Astrocyte (in vitro differentiated cells and primary cell): ENCODE measurements at regions not wholly inside any gene's neighbourhood (a gene's known extent, or its start where the extent isn't known, plus 50 kb on each side); places are given as distances from the start of the nearest gene placed in this dataset.

Source experiments
- DNase-seq: peaks from one replicate; pipeline ENCODE4 v3.0.0-alpha.2; 2010; ENCODE audit warnings: low read depth
- FAIRE-seq: peaks from 2 replicates; lab custom pipeline; 2011; peaks lifted over from hg19 to GRCh38; lab: Jason Lieb, UNC
- H2AFZ ChIP-seq: 2 replicates; pipeline ENCODE4 v1.6.0; 2012; ENCODE audit warnings: low read depth, low read length, inconsistent platforms
- H3K27ac ChIP-seq: 2 replicates; pipeline ENCODE4 v1.5.1; 2011; ENCODE audit warnings: low read depth, low read length, inconsistent platforms
- H3K27me3 ChIP-seq: 2 replicates; pipeline ENCODE4 v1.6.0; 2011; ENCODE audit warnings: low read length, inconsistent platforms; ENCODE audit not compliant: insufficient read depth
- H3K36me3 ChIP-seq: 2 replicates; pipeline ENCODE4 v1.5.1; 2011; ENCODE audit warnings: low read length, inconsistent platforms; ENCODE audit not compliant: insufficient read depth
- H3K4me1 ChIP-seq: 2 replicates; pipeline ENCODE4 v1.5.1; 2011; ENCODE audit warnings: low read length, inconsistent platforms; ENCODE audit not compliant: insufficient read depth
- H3K4me2 ChIP-seq: 2 replicates; pipeline ENCODE4 v1.6.0; 2012; ENCODE audit warnings: low read length, inconsistent platforms
- H3K4me3 ChIP-seq: 2 replicates; pipeline ENCODE4 v1.5.1; 2011; ENCODE audit warnings: low read depth, mild to moderate bottlenecking, low read length, inconsistent platforms; ENCODE audit not compliant: insufficient read depth
- H3K79me2 ChIP-seq: 2 replicates; pipeline ENCODE4 v1.6.0; 2012; ENCODE audit warnings: mild to moderate bottlenecking, low read length, inconsistent platforms; ENCODE audit not compliant: insufficient read depth
- H3K9ac ChIP-seq: 2 replicates; pipeline ENCODE4 v1.6.0; 2012; ENCODE audit warnings: mild to moderate bottlenecking, low read length, inconsistent platforms
- H3K9me3 ChIP-seq: 2 replicates; pipeline ENCODE4 v1.5.1; 2012; ENCODE audit warnings: low read depth, mild to moderate bottlenecking, low read length, inconsistent platforms; ENCODE audit not compliant: insufficient read depth
- H4K20me1 ChIP-seq: 2 replicates; pipeline ENCODE4 v1.6.0; 2012; ENCODE audit warnings: low read length, inconsistent platforms; ENCODE audit not compliant: insufficient read depth
- H3K27ac Mint-ChIP-seq: one replicate; pipeline ENCODE4 v1.8.0; 2021; ENCODE audit warnings: mild to moderate bottlenecking, mixed read lengths; ENCODE audit not compliant: unreplicated experiment
- H3K27me3 Mint-ChIP-seq: one replicate; pipeline ENCODE4 v1.8.0; 2021; ENCODE audit warnings: low read depth, mixed read lengths; ENCODE audit not compliant: unreplicated experiment
- H3K36me3 Mint-ChIP-seq: one replicate; pipeline ENCODE4 v1.8.0; 2021; ENCODE audit warnings: low read depth, mixed read lengths; ENCODE audit not compliant: unreplicated experiment
- H3K4me1 Mint-ChIP-seq: one replicate; pipeline ENCODE4 v1.8.0; 2021; ENCODE audit warnings: low read depth, mixed read lengths; ENCODE audit not compliant: unreplicated experiment
- H3K4me3 Mint-ChIP-seq: one replicate; pipeline ENCODE4 v1.8.0; 2021; ENCODE audit warnings: mild to moderate bottlenecking, moderate library complexity, mixed read lengths; ENCODE audit not compliant: unreplicated experiment
- H3K9me3 Mint-ChIP-seq: one replicate; pipeline ENCODE4 v1.8.0; 2021; ENCODE audit warnings: mild to moderate bottlenecking, mixed read lengths; ENCODE audit not compliant: unreplicated experiment
- CTCF ChIP-seq: IDR thresholded peaks from 2 replicates; pipeline ENCODE4 v1.5.1; 2011; ENCODE audit warnings: low read depth, mild to moderate bottlenecking, inconsistent platforms, low read length, moderate library complexity; ENCODE audit not compliant: insufficient read depth
- EZH2 ChIP-seq: IDR thresholded peaks from 2 replicates; pipeline ENCODE4 v1.6.1; 2012; ENCODE audit warnings: mild to moderate bottlenecking, low read length, inconsistent platforms; ENCODE audit not compliant: insufficient read depth

GRCh38 chr5:68587171-68587570, 371.6 kb downstream of the PIK3R1 start:
- Histone ChIP-seq H3K4me2 (no peak overlapping the region), H3K79me2 (no peaks in the 10 kb centered on the region), H3K9me3 (no peaks in the 10 kb centered on the region), H3K9ac (no peak overlapping the region), H2AFZ (no peak overlapping the region), H3K4me1 (no peaks in the 10 kb centered on the region), H3K36me3 (no peaks in the 10 kb centered on the region), H3K4me3 (no peak overlapping the region), H3K27ac (no peak overlapping the region), H3K27me3 (no peaks in the 10 kb centered on the region), H4K20me1 (no peaks in the 10 kb centered on the region)
- H3K27me3 Mint-ChIP-seq: no peaks in the 10 kb centered on the region
- TF ChIP-seq EZH2: no peak
- TF ChIP-seq CTCF: no peak
- FAIRE-seq (no peak), DNase-seq (no peak)
- H3K36me3 Mint-ChIP-seq: no peaks in the 10 kb centered on the region
- no peak overlapping the region for H3K27ac Mint-ChIP-seq
- no peak overlapping the region for H3K4me3 Mint-ChIP-seq
- no peaks in the 10 kb centered on the region for H3K9me3 Mint-ChIP-seq
- H3K4me1 Mint-ChIP-seq: no peaks in the 10 kb centered on the region

GRCh38 chr5:68591850-68592249, 376.3 kb downstream of the PIK3R1 start:
- no peaks in the 10 kb centered on the region for H4K20me1 ChIP-seq
- H3K27ac ChIP-seq: no peak overlapping the region
- no peaks in the 10 kb centered on the region for H3K36me3 Mint-ChIP-seq
- no peak for DNase-seq
- no peak for FAIRE-seq
- H3K4me3 ChIP-seq: no peak overlapping the region
- H3K4me3 Mint-ChIP-seq: no peak overlapping the region
- no peaks in the 10 kb centered on the region for H3K9me3 ChIP-seq
- no peak overlapping the region for H3K27ac Mint-ChIP-seq
- no peaks in the 10 kb centered on the region for H3K36me3 ChIP-seq
- H3K79me2 ChIP-seq: no peaks in the 10 kb centered on the region
- H3K9me3 Mint-ChIP-seq: no peaks in the 10 kb centered on the region
- TF ChIP-seq CTCF: no peak
- H2AFZ ChIP-seq: no peak overlapping the region
- H3K4me2 ChIP-seq: no peak overlapping the region
- no peaks in the 10 kb centered on the region for H3K4me1 Mint-ChIP-seq
- no peaks in the 10 kb centered on the region for H3K4me1 ChIP-seq
- no peak overlapping the region for H3K9ac ChIP-seq
- no peaks in the 10 kb centered on the region for H3K27me3 Mint-ChIP-seq
- H3K27me3 ChIP-seq: no peaks in the 10 kb centered on the region

DNA sequence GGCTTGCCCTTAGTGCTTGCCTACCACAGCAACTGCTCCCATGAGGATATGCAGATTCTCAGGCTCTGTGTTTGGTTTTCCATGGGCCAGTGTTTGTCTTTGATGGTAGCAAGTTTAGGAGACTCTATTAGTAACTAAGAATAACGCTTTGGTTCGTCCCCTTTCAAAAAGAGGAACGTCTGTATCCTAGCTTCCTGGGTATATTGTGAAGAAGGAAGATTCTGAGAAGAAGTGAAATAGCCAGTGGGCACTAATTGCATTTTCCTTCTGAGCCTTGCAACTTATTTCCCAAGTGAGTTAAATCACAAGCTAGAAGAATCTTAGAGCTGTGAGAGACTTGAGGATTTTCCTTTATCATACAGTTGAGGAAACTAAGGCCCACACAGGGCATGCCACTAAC, 376.8 kb downstream of the PIK3R1 start:
- H3K4me1 ChIP-seq: no peaks in the 10 kb centered on the region

More for the DNA sequence above, 376.8 kb downstream of the PIK3R1 start:
- Histone ChIP-seq H3K9ac (no peak overlapping the region), H3K27me3 (no peaks in the 10 kb centered on the region), H4K20me1 (no peaks in the 10 kb centered on the region), H3K4me2 (no peak overlapping the region), H3K9me3 (no peaks in the 10 kb centered on the region), H3K27ac (no peak overlapping the region), H3K36me3 (no peaks in the 10 kb centered on the region), H3K4me3 (no peak overlapping the region), H3K79me2 (no peaks in the 10 kb centered on the region), H2AFZ (no peak overlapping the region)
- no peak for DNase-seq
- Mint-ChIP-seq H3K4me1 (no peaks in the 10 kb centered on the region), H3K4me3 (no peak overlapping the region), H3K36me3 (no peaks in the 10 kb centered on the region), H3K9me3 (no peaks in the 10 kb centered on the region), H3K27ac (no peak overlapping the region), H3K27me3 (no peaks in the 10 kb centered on the region)
- TF ChIP-seq EZH2 (no peak), CTCF (no peak)
- no peak for FAIRE-seq
